ENCODE measurements at regions not wholly inside any gene's neighbourhood (a gene's known extent, or its start where the extent isn't known, plus 50 kb on each side); places are given as distances from the start of the nearest gene placed in this dataset.

DNA sequence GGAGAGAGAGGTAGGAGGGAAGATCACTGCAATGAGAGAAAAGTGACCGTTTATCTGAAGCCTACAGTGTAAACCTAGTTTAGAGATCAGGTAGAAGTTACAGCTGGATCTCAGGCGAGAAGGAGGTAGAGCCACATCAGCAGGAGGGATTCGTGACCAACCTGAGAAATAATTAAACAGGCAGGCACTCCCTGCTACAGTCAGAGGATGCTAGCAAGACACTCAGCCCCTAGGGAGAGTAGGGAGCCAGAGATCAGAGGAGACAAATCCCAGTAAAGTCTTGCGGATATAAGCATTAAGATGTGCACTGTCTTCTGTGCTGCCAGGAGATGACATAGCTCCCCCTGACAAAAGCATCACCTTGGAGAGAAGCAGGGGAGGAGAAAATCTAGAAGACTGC, 629.1 kb upstream of the SLC39A10 start:
- TF ChIP-seq ZNF274 (IDR thresholded peaks at IDR 0.05; ENCODE audit: low read depth, low read length) (no peak), TCF7L2 (IDR thresholded peaks at IDR 0.05; ENCODE audit: borderline replicate concordance, extremely low read depth, insufficient read depth, insufficient read length) (no peak), ZFX (IDR thresholded peaks at IDR 0.05) (no peak), CEBPB (IDR thresholded peaks at IDR 0.05; ENCODE audit: low read depth) (no peak), YY1 (IDR thresholded peaks at IDR 0.05; ENCODE audit: extremely low read depth, insufficient replicate concordance, low read depth, low read length) (no peak), EZH2phosphoT487 (IDR thresholded peaks at IDR 0.05; ENCODE audit: borderline replicate concordance) (no peak), SIN3A (IDR thresholded peaks at IDR 0.05; ENCODE audit: low read depth) (no peak), JUND (IDR thresholded peaks at IDR 0.05) (no peak), RAD21 (IDR thresholded peaks at IDR 0.05; ENCODE audit: low read depth) (no peak), FOSL1 (IDR thresholded peaks at IDR 0.05; ENCODE audit: low read depth) (no peak), SRF (IDR thresholded peaks at IDR 0.05; ENCODE audit: low read depth) (no peak), SP1 (IDR thresholded peaks at IDR 0.05; ENCODE audit: low read depth) (no peak), EZH2 (IDR thresholded peaks at IDR 0.05) (no peak), ELF1 (IDR thresholded peaks at IDR 0.05; ENCODE audit: borderline replicate concordance, low read depth) (no peak)
- TF ChIP-seq, protein P1, sequence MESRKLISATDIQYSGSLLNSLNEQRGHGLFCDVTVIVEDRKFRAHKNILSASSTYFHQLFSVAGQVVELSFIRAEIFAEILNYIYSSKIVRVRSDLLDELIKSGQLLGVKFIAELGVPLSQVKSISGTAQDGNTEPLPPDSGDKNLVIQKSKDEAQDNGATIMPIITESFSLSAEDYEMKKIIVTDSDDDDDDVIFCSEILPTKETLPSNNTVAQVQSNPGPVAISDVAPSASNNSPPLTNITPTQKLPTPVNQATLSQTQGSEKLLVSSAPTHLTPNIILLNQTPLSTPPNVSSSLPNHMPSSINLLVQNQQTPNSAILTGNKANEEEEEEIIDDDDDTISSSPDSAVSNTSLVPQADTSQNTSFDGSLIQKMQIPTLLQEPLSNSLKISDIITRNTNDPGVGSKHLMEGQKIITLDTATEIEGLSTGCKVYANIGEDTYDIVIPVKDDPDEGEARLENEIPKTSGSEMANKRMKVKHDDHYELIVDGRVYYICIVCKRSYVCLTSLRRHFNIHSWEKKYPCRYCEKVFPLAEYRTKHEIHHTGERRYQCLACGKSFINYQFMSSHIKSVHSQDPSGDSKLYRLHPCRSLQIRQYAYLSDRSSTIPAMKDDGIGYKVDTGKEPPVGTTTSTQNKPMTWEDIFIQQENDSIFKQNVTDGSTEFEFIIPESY (IDR thresholded peaks at IDR 0.05; ENCODE audit: extremely low read depth, insufficient replicate concordance, low read length), result no peak
- TF ChIP-seq, protein P2, sequence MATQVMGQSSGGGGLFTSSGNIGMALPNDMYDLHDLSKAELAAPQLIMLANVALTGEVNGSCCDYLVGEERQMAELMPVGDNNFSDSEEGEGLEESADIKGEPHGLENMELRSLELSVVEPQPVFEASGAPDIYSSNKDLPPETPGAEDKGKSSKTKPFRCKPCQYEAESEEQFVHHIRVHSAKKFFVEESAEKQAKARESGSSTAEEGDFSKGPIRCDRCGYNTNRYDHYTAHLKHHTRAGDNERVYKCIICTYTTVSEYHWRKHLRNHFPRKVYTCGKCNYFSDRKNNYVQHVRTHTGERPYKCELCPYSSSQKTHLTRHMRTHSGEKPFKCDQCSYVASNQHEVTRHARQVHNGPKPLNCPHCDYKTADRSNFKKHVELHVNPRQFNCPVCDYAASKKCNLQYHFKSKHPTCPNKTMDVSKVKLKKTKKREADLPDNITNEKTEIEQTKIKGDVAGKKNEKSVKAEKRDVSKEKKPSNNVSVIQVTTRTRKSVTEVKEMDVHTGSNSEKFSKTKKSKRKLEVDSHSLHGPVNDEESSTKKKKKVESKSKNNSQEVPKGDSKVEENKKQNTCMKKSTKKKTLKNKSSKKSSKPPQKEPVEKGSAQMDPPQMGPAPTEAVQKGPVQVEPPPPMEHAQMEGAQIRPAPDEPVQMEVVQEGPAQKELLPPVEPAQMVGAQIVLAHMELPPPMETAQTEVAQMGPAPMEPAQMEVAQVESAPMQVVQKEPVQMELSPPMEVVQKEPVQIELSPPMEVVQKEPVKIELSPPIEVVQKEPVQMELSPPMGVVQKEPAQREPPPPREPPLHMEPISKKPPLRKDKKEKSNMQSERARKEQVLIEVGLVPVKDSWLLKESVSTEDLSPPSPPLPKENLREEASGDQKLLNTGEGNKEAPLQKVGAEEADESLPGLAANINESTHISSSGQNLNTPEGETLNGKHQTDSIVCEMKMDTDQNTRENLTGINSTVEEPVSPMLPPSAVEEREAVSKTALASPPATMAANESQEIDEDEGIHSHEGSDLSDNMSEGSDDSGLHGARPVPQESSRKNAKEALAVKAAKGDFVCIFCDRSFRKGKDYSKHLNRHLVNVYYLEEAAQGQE (IDR thresholded peaks at IDR 0.05; ENCODE audit: low read depth), result no peak
- TF ChIP-seq, protein P3, sequence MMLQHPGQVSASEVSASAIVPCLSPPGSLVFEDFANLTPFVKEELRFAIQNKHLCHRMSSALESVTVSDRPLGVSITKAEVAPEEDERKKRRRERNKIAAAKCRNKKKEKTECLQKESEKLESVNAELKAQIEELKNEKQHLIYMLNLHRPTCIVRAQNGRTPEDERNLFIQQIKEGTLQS (IDR thresholded peaks at IDR 0.05), result no peak
- TF ChIP-seq, protein P4, sequence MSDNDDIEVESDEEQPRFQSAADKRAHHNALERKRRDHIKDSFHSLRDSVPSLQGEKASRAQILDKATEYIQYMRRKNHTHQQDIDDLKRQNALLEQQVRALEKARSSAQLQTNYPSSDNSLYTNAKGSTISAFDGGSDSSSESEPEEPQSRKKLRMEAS (IDR thresholded peaks at IDR 0.05), result no peak
- no peak overlapping the region for H2AFZ ChIP-seq (ENCODE audit: low read depth, low read length, poor library complexity, severe bottlenecking)
- no peaks in the 10 kb centered on the region for H3K79me2 ChIP-seq (ENCODE audit: insufficient read depth, low read length)
- DNase-seq (ENCODE audit: low read depth, low spot score) (no peak), ATAC-seq (no peak)
- H3K4me2 ChIP-seq (ENCODE audit: low read length), result no peak overlapping the region
- H3K9ac ChIP-seq (ENCODE audit: low read length), result no peak overlapping the region
- H3K27me3 ChIP-seq (ENCODE audit: insufficient read depth, low read length), result no peaks in the 10 kb centered on the region
- no peaks in the 10 kb centered on the region for H3K36me3 ChIP-seq (ENCODE audit: control insufficient read depth in 1 of 2, insufficient read depth in 2 of 2, low read length in 2 of 2)
- no peak overlapping the region for H3K27ac ChIP-seq (ENCODE audit: low read depth, low read length)
- no peak overlapping the region for H3K4me3 ChIP-seq (replicated peaks in 1 of 2; ENCODE audit: low read depth in 1 of 2, low read length in 2 of 2)
- no peaks in the 10 kb centered on the region for H4K20me1 ChIP-seq (ENCODE audit: insufficient read depth)
- RAD21 ChIA-PET (ENCODE audit: low non-redundant PET in 1 of 2, low total read pairs in 2 of 2, uncharacterized antibody in 2 of 2, unreplicated experiment in 2 of 2), result no interaction called here
- POLR2A ChIA-PET, result no interaction called here
- no peaks in the 10 kb centered on the region for H3K9me3 ChIP-seq (ENCODE audit: control insufficient read depth in 1 of 2, insufficient read depth in 1 of 2, low read depth in 1 of 2, low read length in 2 of 2)
- H3K4me1 ChIP-seq (ENCODE audit: control insufficient read depth in 1 of 2, insufficient read depth in 2 of 2, low read length in 2 of 2), result no peaks in the 10 kb centered on the region
- intact Hi-C loops (cut with micrococcal nuclease), result no loop called here
- H3K9me2 ChIP-seq (ENCODE audit: insufficient read depth), result no peaks in the 10 kb centered on the region
- no TSS peak for BruUV-seq (replicated peaks)
- CTCF ChIA-PET, result no interaction called here

Data from HCT116 (cell line).